K562 (cell line): ENCODE measurements at regions not wholly inside any gene's neighbourhood (a gene's known extent, or its start where the extent isn't known, plus 50 kb on each side); places are given as distances from the start of the nearest gene placed in this dataset.

Source experiments
- ATAC-seq: fragments of 200-7000 bp; cut with Tn5 transposase; 3 replicates; pipeline ENCODE4 v1.9.1; 2020; ENCODE audit warnings: moderate library complexity
- BruUV-seq: library from RNA; stranded (reverse); fragments of 400-500 nt; replicated peaks from 2 replicates; lab custom pipeline; 2021; lab: Mats Ljungman, UMichigan
- CTCF ChIA-PET: fragments of 300-600 bp; formaldehyde crosslinking; extraction: SDS; loops from one replicate; lab custom pipeline; 2021; ENCODE audit warnings: low intra/inter-chr PET ratio; lab: Yijun Ruan, JAX
- POLR2A ChIA-PET: fragments of 300-600, 350-650 bp; sonication (Branson Sonifier 250); formaldehyde crosslinking; extraction: SDS; loops from one replicate; lab custom pipeline; 2021; ENCODE audit warnings: antibody characterized with exemption, inconsistent platforms; lab: Yijun Ruan, JAX
- DNase-seq, 4 experiments: peaks; one replicate each; pipeline versions ENCODE4 v3.0.0 to v3.0.0-alpha.2; 2011 to 2018; ENCODE audit warnings: low spot score in 3 of 4, mixed read lengths in 3 of 4; ENCODE audit errors: extremely low read depth in 1 of 4
- FAIRE-seq: peaks from 2 replicates; lab custom pipeline; 2011; peaks lifted over from hg19 to GRCh38; lab: Jason Lieb, UNC
- H2AFZ ChIP-seq: 2 replicates; pipeline ENCODE4 v1.6.0; 2011; ENCODE audit warnings: low read depth, low read length, control low read depth, inconsistent platforms
- H3K27ac ChIP-seq: fragments of 200-600 bp; 3 replicates; pipeline ENCODE4 v1.8.0; 2011; ENCODE audit warnings: low read depth, mild to moderate bottlenecking, control low read depth, inconsistent platforms, low read length, moderate library complexity, mixed read lengths; ENCODE audit errors: extremely low read depth
- H3K27me3 ChIP-seq, 2 experiments: fragments of 300-600 bp in 1 of 2; 2 replicates in 1 of 2; 3 replicates in 1 of 2; pipeline versions ENCODE4 v1.6.0 to v1.8.0; 2011; ENCODE audit warnings: inconsistent platforms in 2 of 2, low read length in 2 of 2, mild to moderate bottlenecking in 1 of 2, mixed read lengths in 1 of 2, moderate library complexity in 1 of 2; ENCODE audit not compliant: control insufficient read depth in 2 of 2, insufficient read depth in 2 of 2
- H3K36me3 ChIP-seq: fragments of 300-600 bp; 3 replicates; pipeline ENCODE4 v1.8.0; 2011; ENCODE audit warnings: mild to moderate bottlenecking, low read length, inconsistent platforms; ENCODE audit not compliant: control insufficient read depth, insufficient read depth
- H3K4me1 ChIP-seq, 2 experiments: fragments of 200-600 bp in 1 of 2; replicated peaks in 1 of 2; 2 replicates in 1 of 2; 3 replicates in 1 of 2; pipeline versions ENCODE4 v1.5.1 to v1.8.0; 2011; ENCODE audit warnings: inconsistent platforms in 2 of 2, low read length in 2 of 2, mild to moderate bottlenecking in 1 of 2, mixed read lengths in 1 of 2, moderate library complexity in 1 of 2; ENCODE audit not compliant: control insufficient read depth in 2 of 2, insufficient read depth in 2 of 2
- H3K4me2 ChIP-seq: 2 replicates; pipeline ENCODE4 v1.6.1; 2011; ENCODE audit warnings: low read length, control low read depth, inconsistent platforms, mixed read lengths; ENCODE audit not compliant: insufficient read depth
- H3K4me3 ChIP-seq: fragments of 200-600 bp; sonication (generic), shearing (Covaris generic); 2 replicates; pipeline ENCODE4 v1.5.1; 2016; ENCODE audit warnings: control low read depth, inconsistent platforms
- H3K79me2 ChIP-seq: fragments of 200-600 bp; 3 replicates; pipeline ENCODE4 v1.8.0; 2011; ENCODE audit warnings: low read length, inconsistent platforms; ENCODE audit not compliant: control insufficient read depth, insufficient read depth
- H3K9ac ChIP-seq, 2 experiments: 2 replicates each; pipeline versions ENCODE4 v1.6.0 to v1.6.1; 2011; ENCODE audit warnings: low read depth in 2 of 2, low read length in 2 of 2, control low read depth in 1 of 2, inconsistent platforms in 1 of 2, mild to moderate bottlenecking in 1 of 2, mixed read lengths in 1 of 2; ENCODE audit not compliant: insufficient read depth in 1 of 2
- H3K9me1 ChIP-seq: one replicate; pipeline ENCODE4 v1.6.0; 2011; ENCODE audit warnings: inconsistent platforms, mild to moderate bottlenecking, low read length, moderate library complexity; ENCODE audit not compliant: control insufficient read depth, insufficient read depth
- H3K9me3 ChIP-seq: replicated peaks from 2 replicates; pipeline ENCODE4 v1.5.1; 2011; ENCODE audit warnings: low read depth, low read length, inconsistent platforms; ENCODE audit not compliant: control insufficient read depth, insufficient read depth
- H4K20me1 ChIP-seq: replicated peaks from 2 replicates; pipeline ENCODE4 v1.6.1; 2011; ENCODE audit warnings: low read length, inconsistent platforms, mixed read lengths; ENCODE audit not compliant: control insufficient read depth, insufficient read depth
- AFF1 ChIP-seq, 2 experiments: fragments of 450-650 bp; IDR thresholded peaks; 2 replicates each; pipeline ENCODE4 v1.6.1; 2018; ENCODE audit warnings: mild to moderate bottlenecking in 2 of 2, low read depth in 1 of 2; ENCODE audit not compliant: partially characterized antibody in 2 of 2
- FOS ChIP-seq: IDR thresholded peaks from 3 replicates; pipeline ENCODE4 v1.6.1; 2011; ENCODE audit not compliant: insufficient read length; ENCODE audit errors: extremely low read depth
- FOXJ3 ChIP-seq: sonication (generic); formaldehyde crosslinking; IDR thresholded peaks from 2 replicates; pipeline ENCODE4 v1.4.0; 2020; ENCODE audit warnings: mild to moderate bottlenecking, missing genetic modification reagents
- PYGO2 ChIP-seq: fragments of 450-650 bp; IDR thresholded peaks from 2 replicates; pipeline ENCODE4 v1.6.1; 2016; ENCODE audit warnings: mild to moderate bottlenecking, missing genetic modification characterization, moderate library complexity, missing compliant biosample characterization
- SRSF1 ChIP-seq: fragments of 200-400 bp; formaldehyde crosslinking; IDR thresholded peaks from 2 replicates; pipeline ENCODE4 v1.6.1; 2017; ENCODE audit warnings: mild to moderate bottlenecking, low read depth, low read length, moderate library complexity
- TAF1 ChIP-seq: IDR thresholded peaks from 2 replicates; pipeline ENCODE4 v1.6.1; 2011; ENCODE audit warnings: mild to moderate bottlenecking, low read length, moderate library complexity; ENCODE audit not compliant: insufficient read depth, control insufficient read depth, severe bottlenecking; ENCODE audit errors: extremely low read depth
- USF2 ChIP-seq: sonication (generic); formaldehyde crosslinking; IDR thresholded peaks from 2 replicates; pipeline ENCODE4 v1.5.0; 2020; ENCODE audit warnings: missing genetic modification reagents
- ZBTB40 ChIP-seq, 2 experiments: fragments of 450-650 bp in 1 of 2; sonication (generic) in 1 of 2; formaldehyde crosslinking in 1 of 2; IDR thresholded peaks; 2 replicates each; pipeline versions ENCODE4 v1.7.1 to v1.9.0; 2016 to 2022; ENCODE audit warnings: inconsistent platforms in 1 of 2, mild to moderate bottlenecking in 1 of 2, missing genetic modification reagents in 1 of 2
- WGBS: fragments of 100-300 bp; shearing (Covaris generic); methylation state at CpG from one replicate; pipeline ENCODE4 v1.1.6; 2016; ENCODE audit warnings: low coverage, mixed read lengths; ENCODE audit not compliant: insufficient coverage; ENCODE audit errors: missing lambda C conversion rate; 5-methylcytosine and 5-hydroxymethylcytosine counted together
- in situ Hi-C: fragments of 300-500 bp; cut with MboI; formaldehyde crosslinking; loops from 4 replicates; pipeline ENCODE4 v1.15.0; 2018; ENCODE audit warnings: inconsistent platforms, mixed read lengths
- intact Hi-C: fragments of 100-400 bp; cut with micrococcal nuclease; formaldehyde crosslinking; loops from 2 replicates; pipeline ENCODE4 v1.14.2; 2022

- Histone ChIP-seq H3K79me2 (no peaks in the 10 kb centered on the region), H2AFZ (no peak overlapping the region), H3K4me3 (no peak overlapping the region), H3K36me3 (no peaks in the 10 kb centered on the region), H3K27ac (no peak overlapping the region), H3K9ac (no peak overlapping the region), H4K20me1 (no peaks in the 10 kb centered on the region), H3K4me1 (no peaks in the 10 kb centered on the region), H3K27me3 (peaks cover 2 to 8% of the 10 kb centered on the region in 2 experiments; a peak in 2 of 5 replicates), H3K4me2 (no peak overlapping the region), H3K9me1 (no peaks in the 10 kb centered on the region), H3K9me3 (no peaks in the 10 kb centered on the region)
- BruUV-seq = no TSS peak
- in situ Hi-C loops (loop anchor here (10.0 kb wide), 1 partner anchor 71 kb away; no protein-coding TSS in a partner anchor), intact Hi-C loops (no loop called here)
- ATAC-seq (no peak), DNase-seq (no peak), FAIRE-seq (no peak)
- TF ChIP-seq SRSF1 (no peak), PYGO2 (tag) (no peak), ZBTB40 (IDR thresholded peaks at IDR 0.05) (no peak), ZBTB40 (CRISPR knock-in tag; IDR thresholded peaks at IDR 0.05) (no peak), FOXJ3 (CRISPR knock-in tag) (no peak), FOS (no peak), USF2 (no peak), AFF1 (IDR thresholded peaks at IDR 0.05; ENCODE audit: low read depth in 1 of 2, partially characterized antibody in 2 of 2) (no peak), TAF1 (no peak)
- WGBS = 5% methylated on average over 2 of the region's 2 CpGs
- ChIA-PET POLR2A (no interaction called here), CTCF (no interaction called here)
Observed at GRCh38 chr9:33633636-33634035, 109.6 kb downstream of the ANKRD18B start.
